IMR-90 (cell line): ENCODE measurements at regions not wholly inside any gene's neighbourhood (a gene's known extent, or its start where the extent isn't known, plus 50 kb on each side); places are given as distances from the start of the nearest gene placed in this dataset.

Experiments used
- ATAC-seq: fragments of 200-7000 bp; cut with Tn5 transposase; 2 replicates; pipeline ENCODE4 v1.9.1; 2020; ENCODE audit warnings: low read depth, mild to moderate bottlenecking, moderate library complexity
- BruUV-seq: library from RNA; stranded (reverse); fragments of 400-500 nt; replicated peaks from 2 replicates; lab custom pipeline; 2021; lab: Mats Ljungman, UMichigan
- CTCF ChIA-PET: fragments of 300-600 bp; formaldehyde crosslinking; extraction: SDS; loops from one replicate; lab custom pipeline; 2021; ENCODE audit warnings: antibody characterized with exemption; lab: Yijun Ruan, JAX
- POLR2A ChIA-PET: fragments of 300-600 bp; sonication (Branson Sonifier 250); formaldehyde crosslinking; loops from one replicate; lab custom pipeline; 2022; ENCODE audit warnings: antibody characterized with exemption; ENCODE audit not compliant: unreplicated experiment; lab: Charles Lee
- DNase-seq: peaks from one replicate; pipeline ENCODE4 v3.0.0; 2013
- H2AFZ ChIP-seq: replicated peaks from 2 replicates; pipeline ENCODE3; 2013; ENCODE audit warnings: low read length, mild to moderate bottlenecking; ENCODE audit not compliant: poor library complexity
- H2AK5ac ChIP-seq: 2 replicates; pipeline ENCODE4 v1.6.1; 2013; ENCODE audit warnings: low read depth, low read length, inconsistent platforms
- H2AK9ac ChIP-seq: replicated peaks from 2 replicates; pipeline ENCODE3; 2013; ENCODE audit warnings: mild to moderate bottlenecking, low read depth, low read length, moderate library complexity; ENCODE audit not compliant: poor library complexity
- H2BK120ac ChIP-seq: 2 replicates; pipeline ENCODE4 v1.6.1; 2013; ENCODE audit warnings: low read depth, low read length, inconsistent platforms
- H2BK15ac ChIP-seq: 3 replicates; pipeline ENCODE4 v1.6.1; 2013; ENCODE audit warnings: low read depth, low read length, inconsistent platforms
- H2BK20ac ChIP-seq: 2 replicates; pipeline ENCODE4 v1.6.1; 2013; ENCODE audit warnings: low read depth, mild to moderate bottlenecking, inconsistent platforms, low read length, moderate library complexity
- H2BK5ac ChIP-seq: 2 replicates; pipeline ENCODE4 v1.6.1; 2013; ENCODE audit warnings: mild to moderate bottlenecking, low read depth, low read length, inconsistent platforms; ENCODE audit not compliant: poor library complexity, severe bottlenecking
- H3K14ac ChIP-seq: replicated peaks from 2 replicates; pipeline ENCODE4 v1.6.1; 2013; ENCODE audit warnings: low read depth, low read length, inconsistent platforms
- H3K18ac ChIP-seq: 2 replicates; pipeline ENCODE4 v1.6.1; 2013; ENCODE audit warnings: low read depth, low read length, control low read depth
- H3K23ac ChIP-seq: 2 replicates; pipeline ENCODE4 v1.6.1; 2013; ENCODE audit warnings: low read depth, low read length, inconsistent platforms
- H3K27ac ChIP-seq: 2 replicates; pipeline ENCODE4 v1.5.1; 2013; ENCODE audit warnings: mild to moderate bottlenecking, control low read depth, low read length; ENCODE audit not compliant: insufficient read depth
- H3K27me3 ChIP-seq: 2 replicates; pipeline ENCODE4 v1.6.1; 2013; ENCODE audit warnings: low read length; ENCODE audit not compliant: control insufficient read depth, insufficient read depth
- H3K36me3 ChIP-seq: 2 replicates; pipeline ENCODE4 v1.6.1; 2013; ENCODE audit warnings: low read length, mixed read lengths; ENCODE audit not compliant: control insufficient read depth, insufficient read depth
- H3K4ac ChIP-seq: 2 replicates; pipeline ENCODE4 v1.6.1; 2013; ENCODE audit warnings: low read depth, low read length, inconsistent platforms
- H3K4me1 ChIP-seq: 2 replicates; pipeline ENCODE4 v1.6.1; 2013; ENCODE audit warnings: low read length, mixed read lengths; ENCODE audit not compliant: control insufficient read depth, insufficient read depth
- H3K4me2 ChIP-seq: 2 replicates; pipeline ENCODE4 v1.6.1; 2013; ENCODE audit warnings: low read depth, mild to moderate bottlenecking, control low read depth, low read length, moderate library complexity
- H3K4me3 ChIP-seq: 2 replicates; pipeline ENCODE4 v1.5.1; 2013; ENCODE audit warnings: low read depth, mild to moderate bottlenecking, control low read depth, low read length, moderate library complexity; ENCODE audit not compliant: insufficient read depth
- H3K56ac ChIP-seq: 2 replicates; pipeline ENCODE4 v1.6.1; 2013; ENCODE audit warnings: low read length, inconsistent platforms; ENCODE audit not compliant: insufficient read depth; ENCODE audit errors: extremely low read depth
- H3K79me1 ChIP-seq, 2 experiments: 2 replicates each; pipeline ENCODE4 v1.6.1; 2013; ENCODE audit warnings: low read length in 2 of 2, inconsistent platforms in 1 of 2, low read depth in 1 of 2
- H3K9ac ChIP-seq: 2 replicates; pipeline ENCODE4 v1.6.1; 2013; ENCODE audit warnings: low read depth, low read length, control low read depth
- H3K9me1 ChIP-seq: 2 replicates; pipeline ENCODE4 v1.6.1; 2013; ENCODE audit warnings: low read length, inconsistent platforms; ENCODE audit not compliant: insufficient read depth
- H3K9me3 ChIP-seq: 2 replicates; pipeline ENCODE4 v1.6.1; 2013; ENCODE audit warnings: low read length; ENCODE audit not compliant: control insufficient read depth, insufficient read depth
- H4K20me1 ChIP-seq: 2 replicates; pipeline ENCODE4 v1.6.1; 2013; ENCODE audit warnings: low read length, inconsistent platforms; ENCODE audit not compliant: insufficient read depth
- H4K5ac ChIP-seq: 2 replicates; pipeline ENCODE4 v1.6.1; 2013; ENCODE audit warnings: mild to moderate bottlenecking, low read depth, low read length, control low read depth
- H4K8ac ChIP-seq, 2 experiments: 2 replicates each; pipeline ENCODE4 v1.6.1; 2013; ENCODE audit warnings: low read depth in 2 of 2, low read length in 2 of 2, control low read depth in 1 of 2, inconsistent platforms in 1 of 2
- H4K91ac ChIP-seq: 2 replicates; pipeline ENCODE4 v1.6.1; 2013; ENCODE audit warnings: low read depth, low read length, inconsistent platforms; ENCODE audit not compliant: insufficient read depth
- BHLHE40 ChIP-seq: fragments of 150-350 bp; IDR thresholded peaks from 2 replicates; pipeline ENCODE4 v1.6.1; 2016; ENCODE audit warnings: mild to moderate bottlenecking, low read depth, low read length
- CEBPB ChIP-seq: IDR thresholded peaks from 2 replicates; pipeline ENCODE4 v1.6.1; 2012; ENCODE audit warnings: low read depth, low read length, improper control_type of control experiment
- CHD1 ChIP-seq: IDR thresholded peaks from 2 replicates; pipeline ENCODE4 v1.6.1; 2012; ENCODE audit warnings: low read depth, low read length, improper control_type of control experiment
- CTCF ChIP-seq: conservative IDR thresholded peaks from 2 replicates; pipeline ENCODE4 v1.5.1; 2012; ENCODE audit warnings: mild to moderate bottlenecking, low read depth, low read length, improper control_type of control experiment
- ELK1 ChIP-seq: fragments of 150-350 bp; IDR thresholded peaks from 2 replicates; pipeline ENCODE4 v1.6.1; 2016; ENCODE audit warnings: low read depth, mild to moderate bottlenecking, low read length, moderate library complexity, borderline replicate concordance
- FOS ChIP-seq: fragments of 150-350 bp; IDR thresholded peaks from 2 replicates; pipeline ENCODE4 v1.6.1; 2016; ENCODE audit warnings: low read depth, low read length
- MAFK ChIP-seq: IDR thresholded peaks from 2 replicates; pipeline ENCODE4 v1.6.1; 2012; ENCODE audit warnings: low read depth, low read length, improper control_type of control experiment
- MAZ ChIP-seq: IDR thresholded peaks from 2 replicates; pipeline ENCODE4 v1.6.1; 2012; ENCODE audit warnings: low read depth, mild to moderate bottlenecking, low read length, improper control_type of control experiment, moderate library complexity, borderline replicate concordance
- MXI1 ChIP-seq: IDR thresholded peaks from 2 replicates; pipeline ENCODE4 v1.6.1; 2012; ENCODE audit warnings: low read depth, mild to moderate bottlenecking, low read length, moderate library complexity, borderline replicate concordance
- NFE2L2 ChIP-seq: fragments of 150-350 bp; IDR thresholded peaks from 2 replicates; pipeline ENCODE4 v1.6.1; 2016; ENCODE audit warnings: low read depth, mild to moderate bottlenecking, low read length
- POLR2A ChIP-seq: IDR thresholded peaks from 2 replicates; pipeline ENCODE4 v1.6.1; 2012; ENCODE audit warnings: mild to moderate bottlenecking, low read depth, low read length
- RAD21 ChIP-seq: IDR thresholded peaks from 2 replicates; pipeline ENCODE4 v1.6.1; 2012; ENCODE audit warnings: low read length, improper control_type of control experiment
- RCOR1 ChIP-seq: IDR thresholded peaks from 2 replicates; pipeline ENCODE4 v1.6.1; 2012; ENCODE audit warnings: mild to moderate bottlenecking, low read length, improper control_type of control experiment; ENCODE audit not compliant: insufficient replicate concordance
- RFX5 ChIP-seq: IDR thresholded peaks from 2 replicates; pipeline ENCODE4 v1.8.0; 2012; ENCODE audit warnings: low read depth, mild to moderate bottlenecking, low read length, moderate library complexity
- SMC3 ChIP-seq: fragments of 150-350 bp; IDR thresholded peaks from 2 replicates; pipeline ENCODE4 v1.6.1; 2016; ENCODE audit warnings: low read depth, mild to moderate bottlenecking, antibody characterized with exemption, low read length, moderate library complexity
- USF2 ChIP-seq: fragments of 150-350 bp; IDR thresholded peaks from 2 replicates; pipeline ENCODE4 v1.6.1; 2017; ENCODE audit warnings: mild to moderate bottlenecking, antibody characterized with exemption, low read length, low read depth
- WGBS, 2 experiments: methylation state at CpG; one replicate each; pipeline versions ENCODE4 v1.1.5 to v1.1.7; 2013; ENCODE audit warnings: missing lambda C conversion rate in 2 of 2; ENCODE audit not compliant: insufficient read length in 1 of 2; ENCODE audit errors: extremely low coverage in 2 of 2; 5-methylcytosine and 5-hydroxymethylcytosine counted together
- dilution Hi-C: fragments of 300-500 bp; cut with HindIII; formaldehyde crosslinking; loops from one replicate; pipeline ENCODE4 v1.14.3; 2018; ENCODE audit warnings: low sequenced_read_pairs; ENCODE audit not compliant: unreplicated experiment
- in situ Hi-C: fragments of 300-500 bp; cut with MboI; formaldehyde crosslinking; loops from 3 replicates; pipeline ENCODE4 v1.14.3; 2019; ENCODE audit warnings: low sequenced_read_pairs, inconsistent platforms, mixed read lengths
- intact Hi-C: fragments of 100-400 bp; cut with micrococcal nuclease; formaldehyde crosslinking; loops from 2 replicates; pipeline ENCODE4 v1.10.0; 2022

- no peak overlapping the region for H2BK15ac ChIP-seq
- no peak overlapping the region for H2BK120ac ChIP-seq
- no peak overlapping the region for H2AK9ac ChIP-seq
- H3K9me3 ChIP-seq: no peaks in the 10 kb centered on the region
- intact Hi-C loops (no loop called here), dilution Hi-C loops (no loop called here), in situ Hi-C loops (no loop called here)
- no peaks in the 10 kb centered on the region for H3K36me3 ChIP-seq
- DNase-seq (peak; percentile 48), ATAC-seq (no peak)
- H4K91ac ChIP-seq: no peak overlapping the region
- no peak for TF ChIP-seq SMC3
- TF ChIP-seq NFE2L2: no peak
- TF ChIP-seq USF2: no peak
- no peak for TF ChIP-seq CEBPB
- TF ChIP-seq CHD1: no peak
- TF ChIP-seq BHLHE40: no peak
- TF ChIP-seq POLR2A: no peak
- TF ChIP-seq ELK1: no peak
- TF ChIP-seq MAFK: no peak
- no peak for TF ChIP-seq CTCF
- no peak for TF ChIP-seq RCOR1
- TF ChIP-seq MXI1: no peak
- no peak for TF ChIP-seq FOS
- TF ChIP-seq RAD21: no peak
- no peak for TF ChIP-seq MAZ
- no peak for TF ChIP-seq RFX5
- H2BK5ac ChIP-seq: no peak overlapping the region
- H3K4me1 ChIP-seq: peaks cover 4% of the 10 kb centered on the region; the same call in 1 of the 2 replicates
- no peaks in the 10 kb centered on the region for H4K20me1 ChIP-seq
- H3K27ac ChIP-seq: no peak overlapping the region
- H4K8ac ChIP-seq: no peak overlapping the region
- no peak overlapping the region for H2BK20ac ChIP-seq
- H4K5ac ChIP-seq: no peak overlapping the region
- peak overlapping the region; percentile 11 for H2AFZ ChIP-seq
- peaks cover 9% of the 10 kb centered on the region for H3K27me3 ChIP-seq
- H3K79me1 ChIP-seq: no peaks in the 10 kb centered on the region
- no peak overlapping the region for H3K4ac ChIP-seq
- ChIA-PET CTCF (interaction anchor here (1.5 kb wide), 1 partner anchor 95 kb away, joined by 6 read pairs; no protein-coding TSS in a partner anchor), POLR2A (no interaction called here)
- H3K23ac ChIP-seq: no peak overlapping the region
- no TSS peak for BruUV-seq
- H3K14ac ChIP-seq: no peak overlapping the region
- H3K4me3 ChIP-seq: no peak overlapping the region
- no peak overlapping the region for H3K18ac ChIP-seq
- no peak overlapping the region for H2AK5ac ChIP-seq
- no peak overlapping the region for H3K4me2 ChIP-seq
- no peaks in the 10 kb centered on the region for H3K9me1 ChIP-seq
- WGBS, 2 experiments: 17% methylated on average over 6 of the region's 12 CpGs; no CpG with 5 or more reads in 1 of the 2 experiments
- no peak overlapping the region for H3K9ac ChIP-seq
- H3K56ac ChIP-seq: no peak overlapping the region
These were observed 86.6 kb downstream of the CHRD start for GRCh38 chr3:184466413-184466960.
